Naive B cell (primary cell): ENCODE measurements at regions not wholly inside any gene's neighbourhood (a gene's known extent, or its start where the extent isn't known, plus 50 kb on each side); places are given as distances from the start of the nearest gene placed in this dataset.
"Not testable (repeated sequence)": the region's sequence is repeated elsewhere in the genome, so short reads cannot be mapped to it uniquely, and the experiment has no call there.

ENCODE experiments used
- ATAC-seq, 2 donors: fragments of 150-1000 bp; cut with Tn5 transposase; 2 replicates each; pipeline ENCODE4 v1.10.0; 2021; ENCODE audit warnings: low read depth in 2 of 2, mild to moderate bottlenecking in 2 of 2, moderate library complexity in 2 of 2
- DNase-seq: peaks from one replicate; pipeline ENCODE4 v3.0.0; 2022
- H3K27ac Mint-ChIP-seq, 6 donors: one replicate each; pipeline ENCODE4 v1.8.0; 2020 to 2022; ENCODE audit warnings: mild to moderate bottlenecking in 6 of 6, mixed read lengths in 6 of 6, moderate library complexity in 5 of 6, inconsistent platforms in 2 of 6
- H3K27me3 Mint-ChIP-seq, 3 donors: one replicate each; pipeline ENCODE4 v1.8.0; 2021 to 2022; ENCODE audit warnings: mixed read lengths in 3 of 3, mild to moderate bottlenecking in 1 of 3
- H3K36me3 Mint-ChIP-seq, 2 donors: one replicate each; pipeline ENCODE4 v1.8.0; 2020 to 2022; ENCODE audit warnings: mixed read lengths in 2 of 2, inconsistent platforms in 1 of 2, mild to moderate bottlenecking in 1 of 2
- H3K4me1 Mint-ChIP-seq, 3 donors: one replicate each; pipeline ENCODE4 v1.8.0; 2020 to 2022; ENCODE audit warnings: mixed read lengths in 3 of 3, inconsistent platforms in 1 of 3, mild to moderate bottlenecking in 1 of 3, moderate library complexity in 1 of 3
- H3K4me3 Mint-ChIP-seq, 8 donors: one replicate each; pipeline ENCODE4 v1.8.0; 2020 to 2022; ENCODE audit warnings: mild to moderate bottlenecking in 8 of 8, mixed read lengths in 8 of 8, moderate library complexity in 8 of 8, inconsistent platforms in 2 of 8
- H3K9me3 Mint-ChIP-seq, 7 donors: one replicate each; pipeline ENCODE4 v1.8.0; 2020 to 2022; ENCODE audit warnings: mixed read lengths in 7 of 7, mild to moderate bottlenecking in 5 of 7, inconsistent platforms in 2 of 7, moderate library complexity in 1 of 7

GRCh38 chr3:132987396-132987795 lies 50.8 kb upstream of the TMEM108 start:
- ATAC-seq: no peak

GRCh38 chr3:132984181-132984580 lies 54.0 kb upstream of the TMEM108 start:
- H3K27me3 Mint-ChIP-seq: peaks cover 0 to 4% (median 0%) of the 10 kb centered on the region in 3 donors
- no peaks in the 10 kb centered on the region for H3K4me1 Mint-ChIP-seq
- ATAC-seq (no peak), DNase-seq (no peak)
- no peak overlapping the region for H3K4me3 Mint-ChIP-seq
- peaks cover 1 to 24% (median 12%) of the 10 kb centered on the region in 7 donors for H3K9me3 Mint-ChIP-seq
- H3K36me3 Mint-ChIP-seq: peaks cover 7 to 11% of the 10 kb centered on the region in 2 donors
- peak overlapping the region in 1 of 6 donors; percentile 37 for H3K27ac Mint-ChIP-seq

More at GRCh38 chr3:132987396-132987795, 50.8 kb upstream of the TMEM108 start:
- peaks cover 0 to 8% (median 0%) of the 10 kb centered on the region in 3 donors for H3K27me3 Mint-ChIP-seq
- peaks cover 0 to 11% (median 2%) of the 10 kb centered on the region in 7 donors for H3K9me3 Mint-ChIP-seq
- no peaks in the 10 kb centered on the region for H3K36me3 Mint-ChIP-seq
- H3K4me3 Mint-ChIP-seq: no peak overlapping the region
- no peak for DNase-seq
- H3K4me1 Mint-ChIP-seq: no peaks in the 10 kb centered on the region
- H3K27ac Mint-ChIP-seq: no peak overlapping the region

DNA sequence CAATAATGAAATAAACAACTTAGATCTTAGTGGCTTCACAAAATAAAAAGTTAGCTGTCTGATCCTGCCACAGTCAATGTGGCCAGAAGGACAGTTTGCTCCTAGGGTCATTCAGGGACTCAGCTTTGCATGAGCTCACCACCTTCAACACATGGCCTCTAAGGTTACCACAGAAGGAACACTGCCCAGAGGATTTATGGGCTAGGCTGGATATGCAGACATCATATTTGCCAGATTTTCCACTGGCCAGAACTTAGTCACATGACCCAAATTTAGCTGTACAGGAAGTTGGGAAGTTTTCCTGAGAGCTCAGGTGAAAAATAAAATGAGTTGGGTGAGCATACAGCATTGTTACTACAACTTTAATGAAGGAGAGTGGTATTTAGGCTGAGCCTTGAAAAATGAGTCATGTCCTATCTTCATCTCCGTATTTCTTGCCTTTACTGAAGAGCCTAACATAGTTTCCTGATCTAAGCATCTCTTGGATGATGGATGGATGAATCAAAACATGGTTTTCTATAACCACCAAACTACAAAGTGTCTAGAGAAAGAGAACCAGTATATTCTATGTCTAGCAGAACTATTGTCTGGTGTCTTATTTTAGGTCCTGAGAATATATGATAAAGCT lies 54.9 kb upstream of the TMEM108 start:
- DNase-seq (no peak), ATAC-seq (no peak)
- Mint-ChIP-seq H3K36me3 (peaks cover 7 to 11% of the 10 kb centered on the region in 2 donors), H3K27ac (no peak overlapping the region), H3K4me1 (no peaks in the 10 kb centered on the region), H3K9me3 (peaks cover 1 to 24% (median 12%) of the 10 kb centered on the region in 7 donors), H3K4me3 (no peak overlapping the region), H3K27me3 (peaks cover 0 to 4% (median 0%) of the 10 kb centered on the region in 3 donors)

GRCh38 chr3:132981719-132982118 lies 56.5 kb upstream of the TMEM108 start:
- H3K4me1 Mint-ChIP-seq: no peaks in the 10 kb centered on the region
- ATAC-seq (no peak), DNase-seq (no peak)
- H3K27ac Mint-ChIP-seq: no peak overlapping the region
- peaks cover 1 to 24% (median 11%) of the 10 kb centered on the region in 7 donors for H3K9me3 Mint-ChIP-seq
- H3K27me3 Mint-ChIP-seq: peaks cover 0 to 4% (median 0%) of the 10 kb centered on the region in 3 donors
- H3K4me3 Mint-ChIP-seq: no peak overlapping the region
- peaks cover 7 to 11% of the 10 kb centered on the region in 2 donors for H3K36me3 Mint-ChIP-seq

DNA sequence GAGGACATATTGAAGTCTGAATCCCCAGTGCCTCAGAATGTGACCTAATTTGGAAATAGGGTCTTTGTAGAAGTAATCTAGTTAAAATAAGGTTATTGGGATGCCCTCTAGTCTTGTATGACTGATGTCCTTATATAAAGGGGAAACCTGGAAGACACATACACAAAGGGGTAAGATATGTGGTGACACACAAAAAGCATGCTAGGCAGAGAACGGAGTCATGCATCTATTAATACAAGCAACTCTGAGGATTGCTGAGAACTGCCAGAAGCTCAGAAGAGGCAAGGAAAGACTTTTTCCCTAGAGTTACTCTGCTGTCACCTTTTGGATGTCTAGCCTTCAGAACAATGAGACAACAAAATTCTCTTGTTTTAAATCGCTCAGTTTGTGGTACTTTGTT lies 58.1 kb upstream of the TMEM108 start:
- H3K36me3 Mint-ChIP-seq: peaks cover 7 to 11% of the 10 kb centered on the region in 2 donors
- H3K27me3 Mint-ChIP-seq: peaks cover 0 to 4% (median 0%) of the 10 kb centered on the region in 3 donors
- ATAC-seq (no peak), DNase-seq (no peak)
- no peak overlapping the region for H3K4me3 Mint-ChIP-seq
- no peaks in the 10 kb centered on the region for H3K4me1 Mint-ChIP-seq
- no peak overlapping the region for H3K27ac Mint-ChIP-seq
- H3K9me3 Mint-ChIP-seq: peaks cover 1 to 24% (median 6%) of the 10 kb centered on the region in 7 donors

DNA sequence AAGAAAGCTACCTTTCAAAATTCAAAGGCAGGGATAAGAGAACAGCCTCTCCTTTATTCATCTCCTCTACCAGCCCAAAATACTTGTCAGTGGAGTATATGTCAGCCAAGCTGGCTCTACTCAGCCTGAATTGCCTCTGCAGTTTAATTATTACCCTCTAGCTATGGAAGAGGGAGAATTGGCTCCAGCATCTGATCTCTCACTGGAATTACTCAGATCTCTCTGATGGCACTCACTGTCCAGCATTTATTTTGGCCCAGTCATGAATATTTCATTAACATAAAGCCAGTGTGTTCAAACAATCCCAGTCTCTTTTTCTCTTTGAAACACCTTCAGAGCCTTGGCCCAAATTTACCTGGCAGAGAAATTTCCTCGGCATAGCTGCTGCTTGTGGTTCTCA lies 58.6 kb upstream of the TMEM108 start:
- Mint-ChIP-seq H3K27me3 (peaks cover 0 to 4% (median 0%) of the 10 kb centered on the region in 3 donors), H3K27ac (no peak overlapping the region), H3K36me3 (peaks cover 7 to 11% of the 10 kb centered on the region in 2 donors), H3K4me3 (no peak overlapping the region), H3K9me3 (peaks cover 0 to 24% (median 6%) of the 10 kb centered on the region in 7 donors), H3K4me1 (no peaks in the 10 kb centered on the region)
- no peak for DNase-seq
- no peak for ATAC-seq

DNA sequence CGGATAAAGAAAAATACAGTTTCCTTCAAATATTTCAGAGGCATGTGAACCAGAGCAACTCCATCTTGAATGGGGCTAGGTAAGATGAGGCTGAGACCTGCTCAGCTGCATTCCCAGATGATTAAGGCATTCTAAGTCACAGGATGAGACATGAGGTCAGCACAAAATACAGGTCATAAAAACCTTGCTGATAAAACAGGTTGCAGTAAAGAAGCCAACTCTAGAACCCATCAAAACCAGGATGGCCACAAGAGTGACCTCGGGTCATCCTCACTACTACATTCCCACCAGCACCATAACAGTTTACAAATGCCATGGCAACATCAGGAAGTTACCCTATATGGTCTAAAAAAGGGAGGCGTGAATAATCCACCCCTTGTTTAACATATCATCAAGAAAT lies 59.2 kb upstream of the TMEM108 start:
- Mint-ChIP-seq H3K9me3 (peaks cover 0 to 24% (median 5%) of the 10 kb centered on the region in 7 donors), H3K36me3 (peaks cover 7 to 11% of the 10 kb centered on the region in 2 donors)
- H3K27me3 Mint-ChIP-seq, ATAC-seq, H3K4me3 Mint-ChIP-seq, H3K27ac Mint-ChIP-seq, DNase-seq, H3K4me1 Mint-ChIP-seq: not testable (repeated sequence)

GRCh38 chr3:132978464-132978863 lies 59.7 kb upstream of the TMEM108 start:
- Mint-ChIP-seq H3K4me3 (no peak overlapping the region), H3K27me3 (peaks cover 0 to 4% (median 0%) of the 10 kb centered on the region in 3 donors), H3K36me3 (peaks cover 7 to 11% of the 10 kb centered on the region in 2 donors), H3K9me3 (peaks cover 0 to 24% (median 5%) of the 10 kb centered on the region in 7 donors), H3K4me1 (no peaks in the 10 kb centered on the region), H3K27ac (no peak overlapping the region)
- ATAC-seq (no peak), DNase-seq (no peak)

DNA sequence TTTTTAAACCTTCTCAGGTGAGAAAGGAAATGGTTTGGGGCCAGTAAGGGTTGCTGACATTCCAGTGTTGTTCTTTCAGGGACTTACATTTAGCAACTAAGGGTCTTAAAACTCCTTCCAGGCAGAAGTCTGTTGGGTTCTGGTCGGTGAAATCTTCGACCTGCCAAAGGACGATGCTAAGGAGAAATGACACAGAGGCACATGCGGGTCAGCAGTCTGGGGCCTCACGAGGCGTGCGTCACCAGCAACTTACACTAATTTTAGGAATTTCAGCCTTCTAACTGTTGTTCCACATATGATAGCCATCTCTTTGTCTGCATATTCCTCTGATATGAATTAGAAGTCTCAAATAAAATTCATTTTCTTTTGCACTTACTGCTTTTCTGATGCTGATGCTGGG lies 64.1 kb upstream of the TMEM108 start:
- Mint-ChIP-seq H3K36me3 (no peaks in the 10 kb centered on the region), H3K9me3 (peaks cover 0 to 7% (median 5%) of the 10 kb centered on the region in 7 donors), H3K27me3 (no peaks in the 10 kb centered on the region), H3K27ac (no peak overlapping the region), H3K4me3 (no peak overlapping the region), H3K4me1 (no peaks in the 10 kb centered on the region)
- ATAC-seq: no peak
- DNase-seq: no peak

DNA sequence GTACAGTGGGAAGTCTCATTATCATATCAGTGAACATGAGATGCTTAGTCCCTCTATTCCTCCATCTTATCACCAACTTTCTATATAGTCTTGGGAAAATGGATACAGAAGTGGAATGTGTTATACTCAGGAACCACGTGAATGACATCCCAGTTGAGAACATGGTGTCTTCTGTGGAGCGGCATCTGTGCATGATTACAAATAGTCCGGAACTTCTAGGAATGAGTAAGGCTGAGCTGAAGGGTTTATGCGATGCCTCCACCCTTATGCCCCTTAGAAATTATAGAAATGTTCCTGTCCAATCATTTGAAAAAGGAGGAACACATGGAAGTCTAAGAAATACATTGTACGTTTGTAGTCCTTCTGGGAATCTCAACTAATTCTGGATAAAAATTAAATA lies 64.8 kb upstream of the TMEM108 start:
- no peaks in the 10 kb centered on the region for H3K36me3 Mint-ChIP-seq
- H3K27ac Mint-ChIP-seq: no peak overlapping the region
- peaks cover 0 to 7% (median 4%) of the 10 kb centered on the region in 7 donors for H3K9me3 Mint-ChIP-seq
- no peak overlapping the region for H3K4me3 Mint-ChIP-seq
- H3K27me3 Mint-ChIP-seq: no peaks in the 10 kb centered on the region
- no peak for DNase-seq
- ATAC-seq: no peak
- H3K4me1 Mint-ChIP-seq: no peaks in the 10 kb centered on the region

DNA sequence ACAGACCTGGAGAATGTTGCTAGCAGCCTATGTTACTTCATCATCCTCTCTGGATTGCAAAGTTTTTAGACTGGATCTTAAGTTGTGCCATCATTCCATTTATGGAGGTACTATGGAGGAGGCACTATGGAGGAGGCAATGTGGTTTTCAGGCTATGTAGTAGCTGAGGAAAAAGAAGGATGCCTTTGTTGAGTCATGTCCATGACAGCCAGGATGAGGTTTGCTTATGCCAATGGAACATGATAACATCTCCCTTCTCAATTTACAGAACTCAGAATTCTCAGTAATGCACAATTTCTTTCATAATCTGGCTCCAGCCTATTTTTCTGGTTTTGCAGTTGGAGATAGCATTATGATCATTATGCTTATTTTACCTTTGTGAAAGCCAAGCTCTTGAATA lies 65.9 kb upstream of the TMEM108 start:
- ATAC-seq (no peak), DNase-seq (no peak)
- Mint-ChIP-seq H3K9me3 (peaks cover 0 to 7% (median 4%) of the 10 kb centered on the region in 7 donors), H3K27ac (no peak overlapping the region), H3K27me3 (no peaks in the 10 kb centered on the region), H3K36me3 (no peaks in the 10 kb centered on the region), H3K4me3 (no peak overlapping the region), H3K4me1 (no peaks in the 10 kb centered on the region)

DNA sequence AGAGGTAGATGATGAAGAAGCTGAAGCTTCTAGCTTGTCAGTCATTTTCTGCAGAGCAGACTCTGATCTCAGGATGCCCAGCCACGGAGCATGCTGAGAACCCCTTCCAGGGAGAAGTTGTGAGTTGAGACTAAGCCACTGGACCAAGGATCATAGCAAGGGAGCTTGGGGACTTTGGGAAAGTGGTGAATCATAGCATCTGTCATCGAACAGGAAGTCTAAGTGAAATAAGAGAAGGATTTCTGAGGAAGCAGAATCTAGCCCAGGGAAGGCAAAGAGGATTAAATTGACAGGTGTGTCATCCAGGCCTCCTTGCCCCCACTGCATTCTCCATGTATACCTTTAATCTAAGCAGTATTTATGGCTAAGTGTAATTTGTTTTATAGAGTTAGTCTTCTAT lies 71.8 kb upstream of the TMEM108 start:
- Mint-ChIP-seq H3K27me3 (no peaks in the 10 kb centered on the region), H3K9me3 (peaks cover 0 to 11% (median 5%) of the 10 kb centered on the region in 7 donors), H3K4me1 (no peaks in the 10 kb centered on the region), H3K4me3 (peak overlapping the region in 1 of 8 donors; percentile 29), H3K36me3 (no peaks in the 10 kb centered on the region), H3K27ac (no peak overlapping the region)
- DNase-seq: no peak
- no peak for ATAC-seq

DNA sequence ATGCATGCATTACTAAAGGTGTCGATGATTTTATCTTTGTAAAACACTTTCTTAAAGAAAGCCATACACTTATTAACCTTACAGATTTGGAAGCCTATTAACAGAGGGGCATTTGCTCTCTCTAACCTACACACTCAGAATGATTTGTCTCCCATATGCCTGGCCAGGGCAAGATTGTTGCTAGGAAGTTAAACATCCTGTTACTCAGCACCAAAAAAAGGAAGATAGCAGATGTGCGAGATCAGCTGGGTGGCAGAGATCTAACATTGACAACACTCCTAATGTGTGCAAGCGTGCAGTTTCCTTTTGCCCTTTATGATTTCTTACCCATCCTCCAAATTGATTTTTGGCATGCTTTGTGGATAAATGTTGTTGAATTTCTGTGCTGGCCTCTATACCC lies 73.9 kb upstream of the TMEM108 start:
- Mint-ChIP-seq H3K36me3 (no peaks in the 10 kb centered on the region), H3K4me1 (no peaks in the 10 kb centered on the region), H3K27ac (no peak overlapping the region), H3K4me3 (no peak overlapping the region), H3K27me3 (no peaks in the 10 kb centered on the region), H3K9me3 (peaks cover 0 to 6% (median 0%) of the 10 kb centered on the region in 7 donors)
- DNase-seq: no peak
- no peak for ATAC-seq

DNA sequence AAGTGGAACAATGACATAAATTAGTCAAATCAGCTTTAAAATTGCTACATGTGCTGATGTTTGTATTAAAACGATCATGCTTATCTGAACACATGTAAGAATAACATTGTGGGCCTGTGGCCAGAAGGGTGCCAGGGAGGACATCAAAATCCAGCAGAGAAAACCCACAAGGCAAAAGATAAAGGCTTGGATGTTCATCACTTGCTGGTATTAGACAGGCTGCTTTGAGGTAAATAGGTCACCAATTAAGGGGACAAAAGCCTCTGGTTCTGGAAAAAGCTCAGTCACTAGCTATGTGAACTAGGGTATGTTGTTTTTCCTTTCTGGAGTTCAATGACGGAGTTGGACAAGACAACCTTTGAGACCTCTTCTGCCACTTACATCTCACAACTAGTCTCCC lies 74.4 kb upstream of the TMEM108 start:
- no peaks in the 10 kb centered on the region for H3K4me1 Mint-ChIP-seq
- no peaks in the 10 kb centered on the region for H3K36me3 Mint-ChIP-seq
- H3K27ac Mint-ChIP-seq: no peak overlapping the region
- H3K27me3 Mint-ChIP-seq: no peaks in the 10 kb centered on the region
- peaks cover 0 to 6% (median 0%) of the 10 kb centered on the region in 7 donors for H3K9me3 Mint-ChIP-seq
- no peak overlapping the region for H3K4me3 Mint-ChIP-seq
- no peak for ATAC-seq
- no peak for DNase-seq
